Mesothelial cell of epicardium (in vitro differentiated cells): ENCODE measurements at regions not wholly inside any gene's neighbourhood (a gene's known extent, or its start where the extent isn't known, plus 50 kb on each side); places are given as distances from the start of the nearest gene placed in this dataset.

Experiments used
- DNase-seq, 2 experiments: peaks; one replicate each; pipeline ENCODE4 v3.0.0; 2021; ENCODE audit warnings: low spot score in 2 of 2; ENCODE audit not compliant: unreplicated experiment in 2 of 2
- H3K27ac Mint-ChIP-seq: 2 replicates; pipeline ENCODE4 v1.8.0; 2021; ENCODE audit warnings: mixed read lengths
- H3K27me3 Mint-ChIP-seq: 2 replicates; pipeline ENCODE4 v1.8.0; 2021; ENCODE audit warnings: low read depth, mixed read lengths
- H3K36me3 Mint-ChIP-seq: 2 replicates; pipeline ENCODE4 v1.8.0; 2021; ENCODE audit warnings: mixed read lengths
- H3K4me1 Mint-ChIP-seq: 2 replicates; pipeline ENCODE4 v1.8.0; 2021; ENCODE audit warnings: mixed read lengths
- H3K4me3 Mint-ChIP-seq: 2 replicates; pipeline ENCODE4 v1.8.0; 2021; ENCODE audit warnings: mild to moderate bottlenecking, moderate library complexity, mixed read lengths
- H3K9me3 Mint-ChIP-seq: 2 replicates; pipeline ENCODE4 v1.8.0; 2021; ENCODE audit warnings: mixed read lengths
- TF ChIP-seq, protein P1 (sequence below): fragments of 200-600 bp; sonication (generic); IDR thresholded peaks from one replicate; pipeline ENCODE4 v1.5.0; 2021; ENCODE audit warnings: antibody characterized with exemption; ENCODE audit not compliant: unreplicated experiment

DNA sequence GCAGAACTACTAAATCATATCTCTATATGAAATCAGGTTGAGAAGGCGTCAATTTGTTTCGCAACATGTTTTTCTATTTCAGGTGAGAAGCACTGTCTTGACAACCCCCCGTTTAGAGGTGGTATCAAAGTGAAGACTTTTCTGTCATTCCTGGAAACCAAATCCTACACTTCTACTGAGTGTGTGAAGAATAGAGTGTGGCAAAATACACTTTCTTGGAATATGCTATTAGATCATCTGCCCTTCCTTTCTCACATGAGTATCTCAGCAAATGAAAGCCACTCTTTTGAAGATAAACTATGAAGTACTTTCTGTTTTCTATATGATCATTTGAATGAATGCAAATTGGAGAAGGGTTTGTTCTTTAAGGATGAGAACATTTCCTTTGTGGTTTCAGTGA, 174.0 kb upstream of the FMR1 start:
- no peak for DNase-seq
- Mint-ChIP-seq H3K4me3 (no peak overlapping the region), H3K9me3 (peaks cover 49% of the 10 kb centered on the region), H3K27ac (no peak overlapping the region), H3K27me3 (no peaks in the 10 kb centered on the region), H3K36me3 (no peaks in the 10 kb centered on the region), H3K4me1 (peaks cover 9% of the 10 kb centered on the region)
- TF ChIP-seq, protein P1, sequence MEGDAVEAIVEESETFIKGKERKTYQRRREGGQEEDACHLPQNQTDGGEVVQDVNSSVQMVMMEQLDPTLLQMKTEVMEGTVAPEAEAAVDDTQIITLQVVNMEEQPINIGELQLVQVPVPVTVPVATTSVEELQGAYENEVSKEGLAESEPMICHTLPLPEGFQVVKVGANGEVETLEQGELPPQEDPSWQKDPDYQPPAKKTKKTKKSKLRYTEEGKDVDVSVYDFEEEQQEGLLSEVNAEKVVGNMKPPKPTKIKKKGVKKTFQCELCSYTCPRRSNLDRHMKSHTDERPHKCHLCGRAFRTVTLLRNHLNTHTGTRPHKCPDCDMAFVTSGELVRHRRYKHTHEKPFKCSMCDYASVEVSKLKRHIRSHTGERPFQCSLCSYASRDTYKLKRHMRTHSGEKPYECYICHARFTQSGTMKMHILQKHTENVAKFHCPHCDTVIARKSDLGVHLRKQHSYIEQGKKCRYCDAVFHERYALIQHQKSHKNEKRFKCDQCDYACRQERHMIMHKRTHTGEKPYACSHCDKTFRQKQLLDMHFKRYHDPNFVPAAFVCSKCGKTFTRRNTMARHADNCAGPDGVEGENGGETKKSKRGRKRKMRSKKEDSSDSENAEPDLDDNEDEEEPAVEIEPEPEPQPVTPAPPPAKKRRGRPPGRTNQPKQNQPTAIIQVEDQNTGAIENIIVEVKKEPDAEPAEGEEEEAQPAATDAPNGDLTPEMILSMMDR, result no peak

DNA sequence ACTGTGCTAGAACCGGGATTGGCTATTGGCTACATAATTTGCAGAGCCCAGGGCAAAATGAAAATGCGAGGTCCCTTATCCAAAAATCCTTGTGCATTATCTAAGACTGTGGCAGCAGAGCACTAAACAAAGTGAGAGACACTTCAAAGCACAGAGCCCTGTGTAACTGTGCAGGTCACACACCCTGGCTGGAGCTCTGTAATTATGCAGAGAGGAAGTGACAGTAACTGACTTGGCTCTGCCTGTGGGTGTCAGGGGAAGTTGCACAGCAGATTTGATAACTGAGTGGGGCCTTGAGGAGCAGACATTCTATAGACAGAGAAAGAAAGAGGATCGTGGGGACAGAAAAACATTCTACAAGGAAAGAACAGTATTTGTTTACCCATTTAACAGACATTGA, 173.5 kb upstream of the FMR1 start:
- Mint-ChIP-seq H3K27ac (no peak overlapping the region), H3K27me3 (no peaks in the 10 kb centered on the region), H3K36me3 (no peaks in the 10 kb centered on the region), H3K4me3 (no peak overlapping the region), H3K4me1 (peaks cover 9% of the 10 kb centered on the region), H3K9me3 (peaks cover 50% of the 10 kb centered on the region)
- no peak for DNase-seq
- TF ChIP-seq, protein P1, result no peak

DNA sequence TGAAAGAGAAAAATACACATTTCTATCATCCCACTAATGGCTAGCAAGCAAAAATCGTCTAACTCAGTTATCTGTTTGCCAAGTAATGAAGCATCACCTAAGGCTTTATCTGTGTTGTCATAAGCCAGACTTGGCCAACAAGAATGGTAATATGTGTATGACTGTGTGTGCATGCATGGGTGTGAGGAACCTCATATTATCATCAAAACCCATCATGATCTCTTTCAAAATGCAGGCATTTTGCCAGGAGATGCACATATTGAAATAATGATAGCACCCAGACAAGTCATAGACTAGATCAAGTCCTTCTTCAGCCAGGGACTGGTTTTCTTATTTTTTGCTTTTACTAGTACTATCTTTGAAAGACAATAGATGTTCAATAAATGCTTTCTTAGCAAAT, 172.5 kb upstream of the FMR1 start:
- Mint-ChIP-seq H3K27ac (no peak overlapping the region), H3K9me3 (peaks cover 50% of the 10 kb centered on the region), H3K4me3 (no peak overlapping the region), H3K36me3 (no peaks in the 10 kb centered on the region), H3K4me1 (peaks cover 9% of the 10 kb centered on the region), H3K27me3 (no peaks in the 10 kb centered on the region)
- TF ChIP-seq, protein P1, result no peak
- DNase-seq, result no peak

DNA sequence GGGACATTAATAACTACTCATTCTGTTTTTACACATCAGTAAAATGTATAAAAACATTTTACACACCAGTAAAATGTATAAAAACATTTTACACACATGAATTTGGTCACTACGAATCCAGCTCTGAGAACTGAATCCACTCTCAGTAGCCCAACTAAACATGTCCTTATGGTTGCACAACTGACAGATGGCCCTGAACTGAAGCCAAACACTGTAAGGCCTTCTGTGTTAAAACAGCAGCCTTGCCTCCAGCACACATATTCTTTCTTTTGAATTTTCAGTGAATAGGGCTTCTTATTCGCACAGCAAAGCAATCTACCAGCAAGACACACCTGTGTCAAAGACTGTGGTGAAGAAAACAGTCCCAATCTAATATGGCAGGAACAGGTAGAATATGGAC, 169.9 kb upstream of the FMR1 start:
- peaks cover 50% of the 10 kb centered on the region for H3K9me3 Mint-ChIP-seq

DNA sequence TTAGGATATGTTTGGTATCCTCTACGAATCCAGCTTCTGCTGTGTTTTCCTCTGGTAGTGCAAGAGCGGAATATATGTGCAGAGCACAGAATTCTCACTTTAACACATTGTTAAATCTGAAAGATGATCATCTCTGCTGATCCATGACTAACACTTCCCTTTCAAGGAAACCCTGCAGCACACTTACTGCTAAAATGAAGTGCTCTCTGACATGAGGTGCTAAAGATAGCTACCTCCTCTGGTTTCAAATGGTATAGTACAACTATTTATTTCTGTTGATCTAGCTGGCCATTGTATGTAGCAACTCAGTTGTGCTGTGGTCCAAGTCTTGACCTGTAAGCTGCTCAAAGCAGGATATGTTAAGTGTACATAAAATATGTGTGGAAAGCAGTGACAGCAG, 162.4 kb upstream of the FMR1 start:
- no peaks in the 10 kb centered on the region for H3K27me3 Mint-ChIP-seq
- peaks cover 9% of the 10 kb centered on the region for H3K4me1 Mint-ChIP-seq
- H3K9me3 Mint-ChIP-seq, result peaks cover 50% of the 10 kb centered on the region
- no peak overlapping the region for H3K27ac Mint-ChIP-seq
- no peak overlapping the region for H3K4me3 Mint-ChIP-seq
- DNase-seq, result no peak
- H3K36me3 Mint-ChIP-seq, result no peaks in the 10 kb centered on the region
- TF ChIP-seq, protein P1, result no peak

More for the DNA sequence above, 169.9 kb upstream of the FMR1 start:
- Mint-ChIP-seq H3K4me3 (no peak overlapping the region), H3K4me1 (peaks cover 11% of the 10 kb centered on the region), H3K27me3 (no peaks in the 10 kb centered on the region), H3K27ac (no peak overlapping the region), H3K36me3 (no peaks in the 10 kb centered on the region)
- DNase-seq, result no peak
- TF ChIP-seq, protein P1, result no peak

DNA sequence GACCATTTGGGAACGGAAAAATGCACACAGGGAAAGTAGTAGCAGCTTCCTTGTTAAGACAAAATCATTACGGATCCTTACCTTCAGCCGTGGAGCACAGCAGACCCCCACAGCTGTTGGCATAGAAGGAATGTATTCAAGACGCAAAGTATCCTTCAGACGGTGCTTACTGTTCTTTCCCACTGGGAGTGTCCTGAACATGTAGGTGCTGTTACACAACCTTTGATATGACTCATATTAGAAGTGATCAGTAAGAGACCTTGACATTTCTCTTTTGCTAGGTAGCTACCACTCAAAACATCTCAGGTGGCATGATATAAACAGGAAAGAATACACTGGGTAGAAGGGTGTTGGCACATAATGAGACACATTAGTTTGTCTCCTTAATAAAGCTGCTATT, 154.0 kb upstream of the FMR1 start:
- H3K9me3 Mint-ChIP-seq, result peaks cover 58% of the 10 kb centered on the region
- H3K4me3 Mint-ChIP-seq, result no peak overlapping the region
- DNase-seq, result no peak
- no peak overlapping the region for H3K27ac Mint-ChIP-seq
- no peaks in the 10 kb centered on the region for H3K27me3 Mint-ChIP-seq
- H3K36me3 Mint-ChIP-seq, result no peaks in the 10 kb centered on the region
- peaks cover 19% of the 10 kb centered on the region for H3K4me1 Mint-ChIP-seq
- TF ChIP-seq, protein P1, result no peak
